ENCODE measurements at regions not wholly inside any gene's neighbourhood (a gene's known extent, or its start where the extent isn't known, plus 50 kb on each side); places are given as distances from the start of the nearest gene placed in this dataset.

DNA sequence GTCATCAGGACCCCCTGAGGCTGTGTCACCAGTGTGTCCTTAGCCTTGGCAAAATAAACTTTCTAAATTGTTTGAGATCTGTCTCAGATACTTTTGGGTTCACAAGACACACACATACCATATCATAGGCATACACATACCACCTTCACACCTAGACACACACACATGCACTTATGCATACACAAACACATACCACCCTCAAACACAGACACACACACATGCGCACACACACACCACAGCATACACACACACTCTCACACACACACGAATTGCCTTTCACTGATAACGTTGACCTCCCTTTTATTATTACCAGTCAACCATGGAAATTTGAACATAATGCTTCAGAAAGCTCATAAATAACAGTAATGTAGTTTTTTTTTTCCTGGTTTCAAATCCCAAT lies 108.6 kb upstream of the MYLIP start (continued):
- no peak for TF ChIP-seq RCOR1 (IDR thresholded peaks at IDR 0.05; ENCODE audit: low read length)
- no peak for TF ChIP-seq RXRA (IDR thresholded peaks at IDR 0.05; ENCODE audit: borderline replicate concordance, low read depth)
- no peak for TF ChIP-seq FOSL2 (IDR thresholded peaks at IDR 0.05; ENCODE audit: borderline replicate concordance, low read depth)
- no peak for TF ChIP-seq ELF1 (IDR thresholded peaks at IDR 0.05)

DNA sequence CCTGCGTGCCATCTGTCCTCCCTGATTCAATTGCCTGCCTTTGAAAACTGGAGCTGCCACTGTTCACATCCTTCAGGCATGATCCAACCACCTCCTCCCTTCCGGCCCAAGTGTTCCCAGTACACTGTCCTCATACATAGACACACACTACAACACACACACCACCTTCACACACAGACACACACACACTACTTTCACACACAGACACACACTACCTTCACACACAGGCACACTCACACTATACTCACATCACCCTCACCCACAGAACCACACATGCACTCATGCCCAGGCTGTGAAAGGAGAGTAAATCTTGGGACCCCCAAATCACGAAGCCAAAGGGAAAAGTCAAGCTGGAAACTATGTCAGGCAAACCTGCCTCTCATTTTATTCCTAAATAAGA lies 109.4 kb upstream of the MYLIP start:
- no peak overlapping the region for H3K9ac ChIP-seq
- no peaks in the 10 kb centered on the region for H3K9me2 ChIP-seq
- POLR2A ChIA-PET: no interaction called here
- WGBS (ENCODE audit: low lambda C conversion rate): 37% methylated on average over 3 of the region's 3 CpGs
- H4K20me1 ChIP-seq (ENCODE audit: insufficient read depth): no peaks in the 10 kb centered on the region
- H3F3A ChIP-seq (replicated peaks; ENCODE audit: insufficient read depth): no peaks in the 10 kb centered on the region
- no peaks in the 10 kb centered on the region for H3K79me2 ChIP-seq (ENCODE audit: insufficient read depth)
- H3K4me1 ChIP-seq (ENCODE audit: control insufficient read depth in 1 of 2, insufficient read depth in 2 of 2, low read depth in 1 of 2, low read length in 1 of 2): no peaks in the 10 kb centered on the region
- H2AFZ ChIP-seq (ENCODE audit: low read depth): no peak overlapping the region
- no peaks in the 10 kb centered on the region for H3K36me3 ChIP-seq (replicated peaks in 1 of 2; ENCODE audit: control insufficient read depth in 1 of 2, insufficient read depth in 2 of 2, low read length in 1 of 2)
- CTCF ChIA-PET: no interaction called here
- no peak overlapping the region for H3K27ac ChIP-seq (ENCODE audit: low read depth in 2 of 2, low read length in 1 of 2)
- DNase-seq: no peak
- no peak overlapping the region for H3K4me2 ChIP-seq
- no peak overlapping the region for H3K4me3 ChIP-seq (ENCODE audit: low read depth in 2 of 2, low read length in 1 of 2)
- no peaks in the 10 kb centered on the region for H3K9me3 ChIP-seq
- no peaks in the 10 kb centered on the region for H3K27me3 ChIP-seq (ENCODE audit: insufficient read depth)
- TF ChIP-seq POLR2AphosphoS5 (IDR thresholded peaks at IDR 0.05; ENCODE audit: low read depth, low read length) (no peak), JUND (IDR thresholded peaks at IDR 0.05) (no peak), TEAD4 (IDR thresholded peaks at IDR 0.05; ENCODE audit: borderline replicate concordance, insufficient read depth) (no peak), RXRA (IDR thresholded peaks at IDR 0.05; ENCODE audit: borderline replicate concordance, low read depth) (no peak), TAF1 (IDR thresholded peaks at IDR 0.05; ENCODE audit: borderline replicate concordance, low read depth, low read length) (no peak), YY1 (IDR thresholded peaks at IDR 0.05; ENCODE audit: low read depth) (no peak), GABPA (IDR thresholded peaks at IDR 0.05; ENCODE audit: low read depth) (no peak), FOSL2 (IDR thresholded peaks at IDR 0.05; ENCODE audit: borderline replicate concordance, low read depth) (no peak)
- TF ChIP-seq, protein P1, sequence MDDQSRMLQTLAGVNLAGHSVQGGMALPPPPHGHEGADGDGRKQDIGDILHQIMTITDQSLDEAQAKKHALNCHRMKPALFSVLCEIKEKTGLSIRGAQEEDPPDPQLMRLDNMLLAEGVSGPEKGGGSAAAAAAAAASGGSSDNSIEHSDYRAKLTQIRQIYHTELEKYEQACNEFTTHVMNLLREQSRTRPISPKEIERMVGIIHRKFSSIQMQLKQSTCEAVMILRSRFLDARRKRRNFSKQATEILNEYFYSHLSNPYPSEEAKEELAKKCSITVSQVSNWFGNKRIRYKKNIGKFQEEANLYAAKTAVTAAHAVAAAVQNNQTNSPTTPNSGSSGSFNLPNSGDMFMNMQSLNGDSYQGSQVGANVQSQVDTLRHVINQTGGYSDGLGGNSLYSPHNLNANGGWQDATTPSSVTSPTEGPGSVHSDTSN (IDR thresholded peaks at IDR 0.05): no peak

DNA sequence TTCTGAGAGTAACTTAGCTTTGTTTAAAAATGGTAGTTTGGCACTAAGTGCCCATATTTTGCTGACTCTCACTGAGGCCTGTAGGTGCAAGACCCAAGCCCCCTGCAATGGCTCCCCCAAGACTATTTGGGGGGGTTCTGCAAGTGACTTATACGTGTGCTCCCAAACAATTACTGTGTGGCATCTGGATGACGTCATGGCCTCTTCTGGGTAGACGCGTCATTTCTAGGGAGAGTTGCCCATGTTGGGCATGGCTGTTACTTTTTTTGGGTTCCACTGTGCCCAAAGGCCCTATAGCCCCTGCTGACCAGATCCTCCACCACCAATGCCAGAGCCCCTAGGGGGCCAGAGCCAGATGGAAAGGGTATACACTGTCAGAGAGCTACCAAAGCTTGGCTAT lies 110.3 kb upstream of the MYLIP start:
- Histone ChIP-seq H3K9me2 (no peaks in the 10 kb centered on the region), H3K36me3 (replicated peaks in 1 of 2; ENCODE audit: control insufficient read depth in 1 of 2, insufficient read depth in 2 of 2, low read length in 1 of 2) (no peaks in the 10 kb centered on the region), H3K9ac (no peak overlapping the region), H3K4me2 (no peak overlapping the region), H3K27me3 (ENCODE audit: insufficient read depth) (no peaks in the 10 kb centered on the region), H3F3A (replicated peaks; ENCODE audit: insufficient read depth) (no peaks in the 10 kb centered on the region), H4K20me1 (ENCODE audit: insufficient read depth) (no peaks in the 10 kb centered on the region), H3K4me1 (ENCODE audit: control insufficient read depth in 1 of 2, insufficient read depth in 2 of 2, low read depth in 1 of 2, low read length in 1 of 2) (no peaks in the 10 kb centered on the region), H3K79me2 (ENCODE audit: insufficient read depth) (no peaks in the 10 kb centered on the region), H2AFZ (ENCODE audit: low read depth) (no peak overlapping the region), H3K4me3 (ENCODE audit: low read depth in 2 of 2, low read length in 1 of 2) (no peak overlapping the region), H3K9me3 (no peaks in the 10 kb centered on the region), H3K27ac (ENCODE audit: low read depth in 2 of 2, low read length in 1 of 2) (no peak overlapping the region)
- ChIA-PET CTCF (no interaction called here), POLR2A (no interaction called here)
- no peak for DNase-seq
- WGBS (ENCODE audit: low lambda C conversion rate): 91% methylated on average over 4 of the region's 4 CpGs
- TF ChIP-seq EZH2phosphoT487 (IDR thresholded peaks at IDR 0.05; ENCODE audit: borderline replicate concordance, low read depth) (no peak), ELF1 (IDR thresholded peaks at IDR 0.05) (no peak), SIN3A (IDR thresholded peaks at IDR 0.05; ENCODE audit: borderline replicate concordance, low read depth, low read length) (no peak), RAD21 (IDR thresholded peaks at IDR 0.05; ENCODE audit: low read length) (no peak), RCOR1 (IDR thresholded peaks at IDR 0.05; ENCODE audit: low read length) (no peak), RFX5 (IDR thresholded peaks at IDR 0.05; ENCODE audit: low read length) (no peak), JUND (IDR thresholded peaks at IDR 0.05) (no peak)
- TF ChIP-seq, protein P2, sequence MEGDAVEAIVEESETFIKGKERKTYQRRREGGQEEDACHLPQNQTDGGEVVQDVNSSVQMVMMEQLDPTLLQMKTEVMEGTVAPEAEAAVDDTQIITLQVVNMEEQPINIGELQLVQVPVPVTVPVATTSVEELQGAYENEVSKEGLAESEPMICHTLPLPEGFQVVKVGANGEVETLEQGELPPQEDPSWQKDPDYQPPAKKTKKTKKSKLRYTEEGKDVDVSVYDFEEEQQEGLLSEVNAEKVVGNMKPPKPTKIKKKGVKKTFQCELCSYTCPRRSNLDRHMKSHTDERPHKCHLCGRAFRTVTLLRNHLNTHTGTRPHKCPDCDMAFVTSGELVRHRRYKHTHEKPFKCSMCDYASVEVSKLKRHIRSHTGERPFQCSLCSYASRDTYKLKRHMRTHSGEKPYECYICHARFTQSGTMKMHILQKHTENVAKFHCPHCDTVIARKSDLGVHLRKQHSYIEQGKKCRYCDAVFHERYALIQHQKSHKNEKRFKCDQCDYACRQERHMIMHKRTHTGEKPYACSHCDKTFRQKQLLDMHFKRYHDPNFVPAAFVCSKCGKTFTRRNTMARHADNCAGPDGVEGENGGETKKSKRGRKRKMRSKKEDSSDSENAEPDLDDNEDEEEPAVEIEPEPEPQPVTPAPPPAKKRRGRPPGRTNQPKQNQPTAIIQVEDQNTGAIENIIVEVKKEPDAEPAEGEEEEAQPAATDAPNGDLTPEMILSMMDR (IDR thresholded peaks at IDR 0.05): no peak
- TF ChIP-seq, protein P3, sequence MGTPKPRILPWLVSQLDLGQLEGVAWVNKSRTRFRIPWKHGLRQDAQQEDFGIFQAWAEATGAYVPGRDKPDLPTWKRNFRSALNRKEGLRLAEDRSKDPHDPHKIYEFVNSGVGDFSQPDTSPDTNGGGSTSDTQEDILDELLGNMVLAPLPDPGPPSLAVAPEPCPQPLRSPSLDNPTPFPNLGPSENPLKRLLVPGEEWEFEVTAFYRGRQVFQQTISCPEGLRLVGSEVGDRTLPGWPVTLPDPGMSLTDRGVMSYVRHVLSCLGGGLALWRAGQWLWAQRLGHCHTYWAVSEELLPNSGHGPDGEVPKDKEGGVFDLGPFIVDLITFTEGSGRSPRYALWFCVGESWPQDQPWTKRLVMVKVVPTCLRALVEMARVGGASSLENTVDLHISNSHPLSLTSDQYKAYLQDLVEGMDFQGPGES (IDR thresholded peaks at IDR 0.05; ENCODE audit: low read depth, low read length): no peak
- TF ChIP-seq, protein P4, sequence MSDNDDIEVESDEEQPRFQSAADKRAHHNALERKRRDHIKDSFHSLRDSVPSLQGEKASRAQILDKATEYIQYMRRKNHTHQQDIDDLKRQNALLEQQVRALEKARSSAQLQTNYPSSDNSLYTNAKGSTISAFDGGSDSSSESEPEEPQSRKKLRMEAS (IDR thresholded peaks at IDR 0.05; ENCODE audit: low read depth): no peak
- TF ChIP-seq, protein P5, sequence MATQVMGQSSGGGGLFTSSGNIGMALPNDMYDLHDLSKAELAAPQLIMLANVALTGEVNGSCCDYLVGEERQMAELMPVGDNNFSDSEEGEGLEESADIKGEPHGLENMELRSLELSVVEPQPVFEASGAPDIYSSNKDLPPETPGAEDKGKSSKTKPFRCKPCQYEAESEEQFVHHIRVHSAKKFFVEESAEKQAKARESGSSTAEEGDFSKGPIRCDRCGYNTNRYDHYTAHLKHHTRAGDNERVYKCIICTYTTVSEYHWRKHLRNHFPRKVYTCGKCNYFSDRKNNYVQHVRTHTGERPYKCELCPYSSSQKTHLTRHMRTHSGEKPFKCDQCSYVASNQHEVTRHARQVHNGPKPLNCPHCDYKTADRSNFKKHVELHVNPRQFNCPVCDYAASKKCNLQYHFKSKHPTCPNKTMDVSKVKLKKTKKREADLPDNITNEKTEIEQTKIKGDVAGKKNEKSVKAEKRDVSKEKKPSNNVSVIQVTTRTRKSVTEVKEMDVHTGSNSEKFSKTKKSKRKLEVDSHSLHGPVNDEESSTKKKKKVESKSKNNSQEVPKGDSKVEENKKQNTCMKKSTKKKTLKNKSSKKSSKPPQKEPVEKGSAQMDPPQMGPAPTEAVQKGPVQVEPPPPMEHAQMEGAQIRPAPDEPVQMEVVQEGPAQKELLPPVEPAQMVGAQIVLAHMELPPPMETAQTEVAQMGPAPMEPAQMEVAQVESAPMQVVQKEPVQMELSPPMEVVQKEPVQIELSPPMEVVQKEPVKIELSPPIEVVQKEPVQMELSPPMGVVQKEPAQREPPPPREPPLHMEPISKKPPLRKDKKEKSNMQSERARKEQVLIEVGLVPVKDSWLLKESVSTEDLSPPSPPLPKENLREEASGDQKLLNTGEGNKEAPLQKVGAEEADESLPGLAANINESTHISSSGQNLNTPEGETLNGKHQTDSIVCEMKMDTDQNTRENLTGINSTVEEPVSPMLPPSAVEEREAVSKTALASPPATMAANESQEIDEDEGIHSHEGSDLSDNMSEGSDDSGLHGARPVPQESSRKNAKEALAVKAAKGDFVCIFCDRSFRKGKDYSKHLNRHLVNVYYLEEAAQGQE (IDR thresholded peaks at IDR 0.05; ENCODE audit: low read depth, low read length): no peak
